ENCODE measurements at regions not wholly inside any gene's neighbourhood (a gene's known extent, or its start where the extent isn't known, plus 50 kb on each side); places are given as distances from the start of the nearest gene placed in this dataset.

DNA sequence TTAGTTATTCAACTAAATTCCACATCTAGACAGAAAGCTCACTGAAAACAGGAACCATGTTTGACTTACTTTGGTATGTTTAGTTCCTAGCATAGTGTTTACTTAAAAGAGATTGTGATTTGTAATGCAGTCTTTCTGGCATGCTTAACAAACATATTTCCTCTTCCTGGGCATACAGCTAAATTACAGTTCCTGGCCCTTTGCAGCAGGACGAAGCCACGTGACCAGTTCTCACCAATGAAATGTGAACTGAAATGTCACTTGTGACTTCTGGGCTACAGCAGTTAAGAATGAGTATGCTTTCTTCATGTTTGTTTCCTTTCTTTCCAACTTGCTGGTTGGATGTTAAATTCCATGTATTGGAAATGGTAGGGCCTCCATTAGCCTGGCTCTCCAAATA, 330.5 kb downstream of the FIGN start:
- no peak for ATAC-seq
- H3K4me1 ChIP-seq = no peaks in the 10 kb centered on the region
- no peaks in the 10 kb centered on the region for H3K9me3 ChIP-seq
- H3K36me3 ChIP-seq = no peaks in the 10 kb centered on the region
- TF ChIP-seq POLR2A (IDR thresholded peaks at IDR 0.05) = no peak
- TF ChIP-seq CTCF (IDR thresholded peaks at IDR 0.05 in 4 of 5, conservative IDR thresholded peaks at IDR 0.05 in 1 of 5) = no peak
- H3K4me3 ChIP-seq = no peak overlapping the region
- in situ Hi-C loops (cut with MboI; ENCODE audit: low sequenced_read_pairs in 4 of 4) (no loop called here), intact Hi-C loops (cut with DNase I; ENCODE audit: low total_unique reads) (no loop called here)
- no peak overlapping the region for H3K27ac ChIP-seq
- DNase-seq = no peak
- H3K27me3 ChIP-seq = no peaks in the 10 kb centered on the region

DNA sequence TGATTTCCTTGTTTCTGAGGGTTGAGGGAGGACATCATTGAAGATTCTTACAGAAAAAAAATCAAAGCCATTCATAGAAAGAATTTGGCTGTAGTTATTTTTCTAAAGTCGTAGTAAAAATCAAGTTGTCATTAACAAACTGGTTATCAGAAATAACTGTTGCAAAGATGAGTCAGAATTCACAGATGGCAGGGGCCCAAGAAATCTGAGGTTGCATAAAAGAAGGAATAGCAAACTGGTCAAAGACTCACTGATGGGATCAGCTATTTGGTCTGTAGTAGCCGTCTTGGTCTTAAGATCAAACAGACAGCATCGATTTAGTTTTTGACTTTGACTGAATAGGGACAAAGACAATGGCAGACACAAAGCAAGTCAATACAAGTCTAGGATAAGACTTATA, 334.3 kb downstream of the FIGN start:
- DNase-seq = no peak

GRCh38 chr2:163397451-163397850, 338.4 kb downstream of the FIGN start:
- intact Hi-C loops (cut with DNase I; ENCODE audit: low total_unique reads) (no loop called here), in situ Hi-C loops (cut with MboI; ENCODE audit: low sequenced_read_pairs in 4 of 4) (no loop called here)
- ATAC-seq (no peak), DNase-seq (no peak)
- Histone ChIP-seq H3K9me3 (no peaks in the 10 kb centered on the region), H3K4me1 (no peaks in the 10 kb centered on the region), H3K36me3 (no peaks in the 10 kb centered on the region), H3K4me3 (no peak overlapping the region), H3K27me3 (no peaks in the 10 kb centered on the region), H3K27ac (no peak overlapping the region)
- TF ChIP-seq CTCF (IDR thresholded peaks at IDR 0.05 in 4 of 5, conservative IDR thresholded peaks at IDR 0.05 in 1 of 5) (no peak), POLR2A (IDR thresholded peaks at IDR 0.05) (no peak)

More for the DNA sequence above, 334.3 kb downstream of the FIGN start:
- no peaks in the 10 kb centered on the region for H3K27me3 ChIP-seq
- no peak for ATAC-seq
- in situ Hi-C loops (cut with MboI; ENCODE audit: low sequenced_read_pairs in 4 of 4) = no loop called here
- no peaks in the 10 kb centered on the region for H3K4me1 ChIP-seq
- H3K9me3 ChIP-seq = no peaks in the 10 kb centered on the region
- no peak overlapping the region for H3K27ac ChIP-seq
- intact Hi-C loops (cut with DNase I; ENCODE audit: low total_unique reads) = no loop called here
- H3K4me3 ChIP-seq = no peak overlapping the region
- TF ChIP-seq CTCF (IDR thresholded peaks at IDR 0.05 in 4 of 5, conservative IDR thresholded peaks at IDR 0.05 in 1 of 5) = no peak
- H3K36me3 ChIP-seq = no peaks in the 10 kb centered on the region

DNA sequence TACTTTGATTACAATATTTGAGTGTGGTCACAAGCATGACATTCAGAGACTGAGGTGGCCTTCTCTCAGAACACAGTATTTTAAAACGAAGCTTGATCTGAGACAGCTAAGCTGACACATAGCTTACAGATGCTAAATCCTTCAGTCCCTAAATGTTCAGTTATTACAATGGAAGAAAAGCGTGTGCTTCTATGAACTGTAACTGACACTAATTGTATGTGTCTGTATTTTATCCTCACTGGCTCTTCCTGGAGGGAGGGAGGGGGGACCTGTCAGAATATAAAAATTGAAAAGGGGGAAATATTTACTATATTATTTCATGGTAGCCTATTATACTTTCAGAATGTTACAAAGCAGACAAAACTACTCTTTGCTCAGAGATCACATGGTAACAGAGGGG, 340.2 kb downstream of the FIGN start:
- H3K4me1 ChIP-seq = no peaks in the 10 kb centered on the region
- no peaks in the 10 kb centered on the region for H3K36me3 ChIP-seq
- in situ Hi-C loops (cut with MboI; ENCODE audit: low sequenced_read_pairs in 4 of 4) = no loop called here
- no peak overlapping the region for H3K27ac ChIP-seq
- TF ChIP-seq CTCF (IDR thresholded peaks at IDR 0.05 in 4 of 5, conservative IDR thresholded peaks at IDR 0.05 in 1 of 5) = no peak
- no peak for TF ChIP-seq POLR2A (IDR thresholded peaks at IDR 0.05)
- no peaks in the 10 kb centered on the region for H3K9me3 ChIP-seq
- intact Hi-C loops (cut with DNase I; ENCODE audit: low total_unique reads) = no loop called here
- no peak overlapping the region for H3K4me3 ChIP-seq
- H3K27me3 ChIP-seq = no peaks in the 10 kb centered on the region
- DNase-seq (no peak), ATAC-seq (no peak)

DNA sequence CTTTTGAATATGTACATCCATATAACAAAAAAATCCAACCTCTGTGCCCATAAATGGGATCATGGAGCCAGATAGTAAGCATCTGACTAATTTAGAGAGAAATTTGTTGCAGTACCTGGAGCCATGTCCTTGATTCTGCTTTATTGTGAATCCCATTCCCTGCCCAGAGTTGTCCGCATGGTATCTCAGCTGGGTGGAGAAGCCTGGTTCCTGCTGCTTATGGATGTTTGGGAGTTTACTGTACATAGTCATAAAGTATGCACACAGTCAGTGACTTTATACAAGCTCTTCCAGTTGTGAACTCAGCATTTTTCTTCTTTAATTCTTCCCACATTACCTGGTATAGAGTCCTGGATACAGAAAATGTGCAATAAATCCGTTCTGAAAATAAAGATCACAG, 346.0 kb downstream of the FIGN start:
- no peak for TF ChIP-seq CTCF (IDR thresholded peaks at IDR 0.05 in 4 of 5, conservative IDR thresholded peaks at IDR 0.05 in 1 of 5)
- TF ChIP-seq POLR2A (IDR thresholded peaks at IDR 0.05) = no peak
- ATAC-seq (no peak), DNase-seq (no peak)
- in situ Hi-C loops (cut with MboI; ENCODE audit: low sequenced_read_pairs in 4 of 4) = no loop called here
- intact Hi-C loops (cut with DNase I; ENCODE audit: low total_unique reads) = no loop called here
- Histone ChIP-seq H3K4me3 (no peak overlapping the region), H3K4me1 (no peaks in the 10 kb centered on the region), H3K9me3 (no peaks in the 10 kb centered on the region), H3K27ac (no peak overlapping the region), H3K36me3 (no peaks in the 10 kb centered on the region), H3K27me3 (no peaks in the 10 kb centered on the region)
